AG08396 (cell line): ENCODE measurements at regions not wholly inside any gene's neighbourhood (a gene's known extent, or its start where the extent isn't known, plus 50 kb on each side); places are given as distances from the start of the nearest gene placed in this dataset.

Experiments
- DNase-seq: peaks from one replicate; pipeline ENCODE4 v3.0.0; 2012; ENCODE audit warnings: low spot score, mixed read lengths

DNA sequence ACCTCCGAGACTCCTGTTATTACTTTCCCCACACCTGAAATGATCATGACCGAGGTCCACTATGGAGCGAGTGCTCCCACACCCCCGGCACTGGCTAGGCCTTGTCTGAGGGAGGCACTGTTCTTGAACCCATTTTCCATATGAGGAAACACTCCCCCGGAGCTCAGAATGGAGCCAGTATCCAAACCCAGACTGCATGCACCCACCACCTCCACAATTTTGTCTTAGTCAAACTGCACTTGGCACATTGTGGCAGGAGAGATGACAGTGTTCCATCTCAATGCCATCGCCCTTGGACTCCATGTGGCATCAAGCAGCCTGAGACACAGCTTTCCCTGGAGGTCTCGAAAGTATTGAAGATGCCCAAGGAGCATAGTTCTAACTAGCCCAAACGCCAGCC, 154.1 kb downstream of the NUP210 start:
- DNase-seq, result no peak

DNA sequence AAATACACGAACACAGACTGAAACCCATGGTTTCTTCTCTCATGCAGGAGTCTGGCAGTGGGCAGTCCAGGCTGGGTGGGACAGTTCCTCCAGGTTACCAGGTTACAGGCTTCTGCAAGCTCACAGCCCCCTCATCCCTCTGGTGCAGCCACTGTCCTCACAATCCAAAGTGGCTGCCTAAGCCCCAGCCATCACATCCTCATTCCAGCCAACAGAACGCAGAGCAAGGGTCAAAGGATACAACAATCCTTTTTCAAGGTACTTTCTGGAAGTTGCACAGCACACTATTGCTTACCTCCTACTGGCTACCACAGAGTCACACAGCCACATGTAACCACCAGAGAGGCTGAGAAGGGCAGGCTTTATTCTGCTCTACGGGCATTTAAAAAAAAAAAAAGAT, 154.6 kb downstream of the NUP210 start:
- DNase-seq, result no peak

DNA sequence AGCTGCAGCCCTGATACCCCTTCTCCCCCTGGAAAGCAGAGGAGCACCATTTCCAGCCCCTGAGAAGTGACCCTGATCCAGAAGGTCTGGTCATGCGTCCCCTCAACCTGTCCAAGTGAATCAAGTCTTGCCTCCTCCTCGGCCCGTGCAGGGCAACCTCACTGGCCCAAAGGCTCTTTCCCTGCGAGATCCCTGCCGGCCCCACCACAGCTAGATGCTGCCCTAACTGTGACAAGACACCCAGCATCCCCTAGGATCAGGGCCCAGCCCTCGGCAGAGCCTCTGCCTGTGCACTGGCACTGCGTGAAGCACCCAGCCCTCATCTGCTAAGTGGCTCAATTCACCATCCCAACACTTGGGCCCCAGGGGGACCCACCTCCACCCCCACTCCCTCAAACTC, 155.1 kb downstream of the NUP210 start:
- DNase-seq, result no peak

DNA sequence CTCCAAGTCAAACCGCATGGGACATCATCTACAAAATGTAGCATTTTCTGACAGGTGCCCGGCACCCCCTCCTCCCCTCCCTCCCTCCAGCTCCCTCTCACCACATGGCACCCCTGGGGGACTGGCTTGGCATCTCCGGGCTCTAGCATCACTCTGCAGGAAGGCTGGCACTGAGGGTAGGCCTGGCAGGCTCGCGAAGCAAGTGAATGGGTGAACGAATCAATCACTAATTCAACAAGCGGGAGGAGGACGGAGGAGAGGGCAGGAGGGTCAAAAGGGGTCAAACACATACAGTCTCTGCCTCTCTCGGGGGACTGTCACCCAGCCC, 155.7 kb downstream of the NUP210 start:
- DNase-seq, result no peak

DNA sequence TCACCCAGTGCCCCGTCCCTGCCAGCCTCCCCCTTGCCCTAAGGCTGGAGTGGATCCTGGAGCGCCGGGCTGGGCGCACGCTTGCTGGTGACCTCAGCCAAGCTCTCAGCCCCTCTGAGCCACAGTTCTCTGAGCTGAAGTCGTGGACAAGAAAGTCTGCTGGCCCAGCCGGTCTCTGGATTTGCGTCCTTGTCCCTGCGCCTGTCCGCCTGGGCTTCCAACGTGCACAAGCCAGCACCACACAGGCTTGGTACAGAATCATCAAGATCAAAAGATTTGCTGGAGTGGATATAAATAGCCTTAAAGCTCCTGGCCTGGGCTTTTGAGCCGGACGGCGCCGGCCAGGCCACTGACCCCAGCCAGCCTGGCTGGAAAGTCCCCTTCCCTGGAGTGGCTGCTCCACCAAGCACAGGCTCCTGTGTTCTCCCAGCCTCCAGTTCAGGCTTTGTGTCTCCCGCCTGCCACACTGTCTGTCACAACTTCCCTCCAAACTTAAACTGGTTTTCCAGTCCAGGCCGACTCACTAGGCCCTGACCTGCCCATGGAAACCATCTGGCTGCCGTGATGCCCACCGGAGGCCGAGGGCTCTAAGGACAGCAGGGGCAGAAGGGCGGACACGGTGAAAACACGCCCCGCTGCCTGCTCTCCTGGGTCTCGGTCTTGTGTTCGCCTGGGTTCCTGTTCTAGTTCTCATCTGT, 156.2 kb downstream of the NUP210 start:
- DNase-seq, result no peak

DNA sequence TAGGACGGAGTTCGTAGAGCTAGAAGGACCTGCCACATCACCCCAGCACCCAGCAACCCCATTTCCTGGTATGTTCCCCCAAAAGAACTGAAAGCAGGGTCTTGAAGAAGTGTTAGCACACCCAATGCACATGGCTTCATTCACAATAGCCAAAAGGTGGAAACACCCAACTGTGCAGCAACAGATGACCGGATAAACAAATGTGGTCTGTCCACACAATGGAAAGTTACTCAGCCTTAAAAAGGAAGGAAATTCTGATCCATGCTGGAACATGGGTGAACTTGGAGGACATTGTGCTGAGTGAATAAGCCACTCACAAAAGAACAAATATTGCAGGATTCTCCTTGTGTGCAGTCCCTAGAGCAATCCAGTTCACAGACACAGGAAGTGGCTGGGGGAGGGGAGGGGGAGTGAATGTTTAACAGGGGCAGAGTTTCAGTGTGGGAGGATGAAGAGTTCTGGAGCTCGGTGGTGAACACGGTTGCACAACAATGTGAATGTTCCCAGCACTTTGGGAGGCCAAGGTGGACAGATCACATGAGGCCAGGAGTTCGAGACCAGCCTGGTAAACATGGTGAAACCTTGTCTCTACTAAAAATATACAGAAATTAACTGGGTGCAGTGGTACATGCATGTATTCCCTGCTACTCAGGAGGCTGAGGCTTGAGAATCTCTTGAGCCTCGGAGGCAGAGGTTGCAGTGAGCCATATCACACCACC, 157.5 kb downstream of the NUP210 start:
- DNase-seq, result no peak

DNA sequence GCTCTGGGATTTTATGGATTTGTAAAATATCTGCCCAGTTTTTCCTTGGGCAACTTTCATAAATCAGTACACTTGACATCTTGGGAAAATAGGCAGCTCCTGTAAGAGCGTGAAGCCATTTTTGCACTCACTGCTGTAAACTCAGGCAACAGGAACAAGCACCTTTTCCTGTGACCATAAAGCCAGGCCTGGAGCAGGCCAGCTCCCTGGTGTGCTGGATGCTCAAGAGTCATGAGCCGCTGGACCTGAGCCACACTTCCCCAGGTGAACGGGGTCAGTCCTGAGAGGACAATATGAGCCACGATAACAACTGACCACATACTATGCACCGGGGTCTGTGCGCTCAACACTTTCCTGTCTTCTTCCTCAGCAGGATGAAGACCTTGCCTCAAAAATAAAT, 158.2 kb downstream of the NUP210 start:
- DNase-seq, result no peak

DNA sequence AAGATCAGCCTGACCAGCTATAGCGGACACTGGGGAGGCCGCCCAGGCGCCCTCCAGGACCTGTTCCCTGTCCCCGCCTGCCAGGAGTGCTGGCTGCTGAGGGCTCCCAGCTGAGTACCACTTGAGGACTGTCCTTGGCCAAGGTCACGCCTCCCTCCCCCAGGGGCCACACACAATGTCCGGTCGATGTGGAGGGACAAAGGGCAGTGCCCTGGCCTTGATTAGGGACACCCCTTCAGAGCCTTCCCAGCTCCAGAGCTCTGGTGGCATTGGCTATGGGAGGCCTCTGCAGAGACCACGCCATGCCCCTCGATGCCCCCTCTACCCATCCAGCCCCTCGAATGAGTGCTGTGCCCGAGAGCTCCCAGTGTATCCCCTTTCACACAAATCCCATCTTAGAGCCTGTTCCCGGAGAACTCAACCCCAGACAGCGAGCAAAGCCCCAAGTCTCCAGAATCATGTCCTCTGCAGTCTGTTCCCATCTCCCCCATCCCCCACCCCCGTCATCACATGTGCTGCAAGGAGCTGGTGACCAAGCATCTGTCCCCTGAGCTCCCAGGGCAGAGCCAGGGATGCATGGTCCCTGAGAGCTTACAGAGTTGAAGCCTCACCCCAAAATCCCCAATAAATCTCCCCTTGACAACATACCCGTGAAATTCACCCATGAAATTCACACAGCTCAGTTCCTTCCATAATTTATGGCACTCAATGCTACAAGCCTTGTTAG, 158.9 kb downstream of the NUP210 start:
- no peak for DNase-seq

DNA sequence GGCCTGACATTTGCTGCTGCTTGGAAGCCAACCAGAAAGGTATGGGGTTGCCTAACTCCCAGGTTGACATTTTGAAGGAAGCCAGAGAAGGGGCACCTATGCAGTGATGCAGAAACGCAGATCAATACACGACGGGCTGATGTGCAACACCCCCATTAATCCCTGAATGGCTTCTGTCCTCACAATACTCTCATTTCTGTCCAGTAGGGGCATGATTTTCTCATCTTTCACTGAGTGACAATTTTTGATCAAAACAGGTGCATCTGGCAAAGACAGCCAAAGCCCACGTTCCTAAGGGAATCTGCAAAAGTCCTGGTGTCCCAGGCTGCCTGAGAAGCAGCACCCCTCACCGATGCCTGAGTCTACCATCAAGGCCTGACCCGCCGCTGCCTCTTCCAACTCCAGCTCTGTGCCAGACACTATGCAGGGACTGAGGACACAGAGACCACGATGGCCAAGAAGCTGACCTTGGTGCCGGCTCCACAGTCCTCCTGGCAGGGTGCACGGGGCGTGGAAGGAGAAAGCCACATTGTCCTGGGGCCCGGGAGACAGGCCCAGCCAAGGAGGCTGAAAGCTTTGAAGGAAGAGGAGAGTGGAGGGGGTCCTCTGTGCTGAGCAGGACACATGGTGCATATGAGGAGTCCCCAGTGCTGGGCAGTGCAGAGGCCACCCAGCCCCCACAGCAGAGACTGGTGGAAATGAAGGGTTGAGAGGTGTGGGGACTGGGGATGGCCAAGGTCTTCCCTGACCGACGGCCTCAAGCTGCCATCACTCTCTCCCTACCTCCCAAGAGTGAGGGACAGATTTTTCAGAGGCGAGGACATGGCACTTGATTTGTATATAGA, 159.6 kb downstream of the NUP210 start:
- no peak for DNase-seq

DNA sequence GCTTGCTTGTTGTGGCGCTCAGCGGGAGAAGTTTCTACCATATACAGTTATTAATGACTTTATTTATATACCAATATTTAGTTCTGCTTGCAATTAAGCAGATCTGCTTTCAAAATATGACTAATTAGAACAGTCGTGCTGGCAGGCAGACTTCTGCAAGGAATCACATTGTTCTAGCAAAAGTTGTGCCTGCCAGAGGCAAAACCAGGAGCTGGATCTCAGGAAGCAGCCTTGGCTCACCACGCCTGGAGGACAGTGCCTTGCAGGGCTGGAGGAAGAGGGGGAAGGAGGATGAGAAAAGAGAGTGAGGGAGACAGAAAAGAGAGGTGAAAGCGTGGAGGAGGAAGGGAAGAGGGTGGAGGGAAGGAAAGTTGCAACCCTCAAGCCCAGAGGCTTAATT, 160.3 kb downstream of the NUP210 start:
- DNase-seq, result no peak

DNA sequence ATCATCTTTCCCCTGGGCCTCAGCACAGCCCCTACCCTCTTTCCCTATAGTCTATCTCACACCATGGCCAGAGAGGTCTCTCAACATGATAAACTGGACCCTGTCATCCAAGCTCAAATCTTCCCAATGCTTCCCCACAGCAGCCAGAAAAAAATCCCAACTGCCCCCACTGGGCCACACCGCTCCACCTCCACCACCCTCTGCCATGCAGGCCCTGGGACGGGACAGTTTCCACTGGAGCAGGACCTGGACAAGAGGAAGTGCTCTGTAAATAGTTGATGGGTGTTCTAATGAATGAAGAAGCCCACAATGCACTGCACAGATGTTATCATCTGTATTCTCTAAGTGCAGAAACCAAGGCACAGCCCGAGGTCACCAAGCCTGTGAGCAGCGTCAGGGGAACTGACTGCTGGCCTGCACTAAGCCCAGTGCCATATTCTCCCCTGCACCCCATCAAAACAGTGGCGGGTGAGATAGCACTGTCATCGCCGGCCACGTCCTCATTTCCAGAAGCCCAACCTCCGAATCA, 161.1 kb downstream of the NUP210 start:
- DNase-seq, result no peak

DNA sequence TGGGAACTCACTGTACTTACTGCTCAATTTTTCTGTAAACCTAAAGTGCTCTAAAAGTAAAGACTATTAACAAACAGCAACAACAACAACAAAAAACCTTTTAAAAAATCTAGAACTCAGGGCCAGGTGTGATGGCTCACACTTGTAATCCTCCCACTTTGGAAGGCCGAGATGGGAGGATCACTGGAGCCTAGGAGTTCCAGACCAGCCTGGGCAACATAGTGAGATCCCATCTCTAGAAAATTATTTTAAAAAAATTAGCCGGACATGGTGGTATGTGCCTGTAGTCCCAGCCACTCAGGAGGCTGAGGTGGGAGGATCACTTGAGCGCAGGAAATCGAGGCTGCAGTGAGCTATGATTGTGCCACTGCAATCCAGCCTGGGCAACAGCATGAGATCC, 161.8 kb downstream of the NUP210 start:
- DNase-seq, result no peak

DNA sequence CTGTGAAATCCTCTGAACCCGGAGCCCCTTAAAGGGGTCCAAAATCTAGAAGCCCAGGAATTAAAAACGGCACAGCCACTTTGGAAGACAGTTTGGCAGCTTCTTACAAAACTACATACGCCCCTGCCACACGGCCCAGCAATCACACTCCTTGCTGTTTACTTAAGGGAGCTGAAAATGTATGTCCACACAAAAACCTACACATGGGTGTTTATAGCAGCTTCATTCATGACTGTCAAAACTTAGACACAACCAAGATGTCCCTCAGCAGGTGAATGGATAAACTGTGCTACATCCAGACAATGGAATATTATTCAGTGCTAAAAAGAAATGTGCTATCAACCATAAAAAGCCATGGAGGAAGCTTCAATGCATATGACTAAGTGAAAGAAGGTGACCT, 162.5 kb downstream of the NUP210 start:
- DNase-seq, result no peak

DNA sequence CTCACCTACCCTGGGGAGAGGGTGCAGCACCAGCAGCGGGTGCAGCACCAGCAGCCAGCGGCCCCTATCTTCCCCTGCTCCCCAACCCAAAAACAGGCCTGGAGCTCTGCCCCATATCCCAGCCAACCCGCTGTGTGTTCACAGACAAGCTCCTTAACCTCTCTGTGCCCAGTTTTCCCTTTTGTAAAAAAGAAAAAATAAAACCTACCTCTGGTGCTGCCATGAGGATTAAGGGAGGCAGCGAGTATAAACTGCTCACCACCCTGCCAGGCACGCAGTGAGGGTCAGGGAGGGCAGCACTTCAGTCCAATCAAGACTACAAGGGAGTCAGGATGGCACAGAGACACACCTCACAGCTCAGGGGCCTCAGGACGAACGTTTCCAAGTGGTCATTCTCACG, 163.3 kb downstream of the NUP210 start:
- no peak for DNase-seq

DNA sequence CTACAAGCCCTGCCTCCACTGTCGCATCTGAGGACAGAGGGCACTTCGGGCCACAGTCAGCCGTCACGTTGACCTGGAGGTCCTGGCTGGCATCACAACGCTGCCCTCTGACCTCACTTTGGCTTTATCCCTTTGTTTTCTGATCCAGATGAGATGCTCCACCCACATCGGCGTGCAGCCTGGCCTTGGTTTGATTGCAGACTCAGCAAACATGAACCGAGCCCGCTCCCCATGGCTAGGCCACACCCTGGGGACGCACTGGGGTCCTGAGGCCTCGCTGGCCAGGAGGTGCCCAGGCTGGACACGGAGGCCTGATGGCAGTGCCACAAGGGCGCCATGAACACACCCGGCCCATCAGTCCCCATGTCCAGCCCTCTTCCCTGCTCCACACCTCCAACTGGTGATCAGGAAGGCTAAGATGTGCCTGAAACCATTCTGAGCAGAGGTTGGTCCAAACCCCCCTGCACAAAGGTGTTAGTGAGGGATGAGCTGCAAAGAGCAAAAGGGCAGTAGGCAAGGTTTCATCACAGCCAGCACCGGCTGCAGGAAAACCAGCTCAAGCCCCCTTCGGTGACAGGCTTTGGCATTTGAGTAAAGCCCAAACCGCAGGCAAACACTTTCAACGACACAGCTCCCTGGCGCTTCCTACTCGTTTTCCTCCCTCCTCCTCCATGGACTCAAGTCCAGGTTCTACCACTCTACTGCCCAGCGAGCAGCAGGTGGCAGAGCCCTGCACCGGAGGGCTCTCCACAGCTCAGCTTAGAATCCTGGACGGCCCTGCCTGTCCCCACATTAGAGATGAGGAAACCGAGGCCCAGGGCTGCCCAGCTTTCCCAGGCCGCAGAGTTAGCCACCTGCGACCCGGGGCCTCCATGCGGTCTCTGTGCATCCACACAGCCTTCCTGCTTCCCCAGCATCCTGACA, 165.8 kb downstream of the NUP210 start:
- no peak for DNase-seq

DNA sequence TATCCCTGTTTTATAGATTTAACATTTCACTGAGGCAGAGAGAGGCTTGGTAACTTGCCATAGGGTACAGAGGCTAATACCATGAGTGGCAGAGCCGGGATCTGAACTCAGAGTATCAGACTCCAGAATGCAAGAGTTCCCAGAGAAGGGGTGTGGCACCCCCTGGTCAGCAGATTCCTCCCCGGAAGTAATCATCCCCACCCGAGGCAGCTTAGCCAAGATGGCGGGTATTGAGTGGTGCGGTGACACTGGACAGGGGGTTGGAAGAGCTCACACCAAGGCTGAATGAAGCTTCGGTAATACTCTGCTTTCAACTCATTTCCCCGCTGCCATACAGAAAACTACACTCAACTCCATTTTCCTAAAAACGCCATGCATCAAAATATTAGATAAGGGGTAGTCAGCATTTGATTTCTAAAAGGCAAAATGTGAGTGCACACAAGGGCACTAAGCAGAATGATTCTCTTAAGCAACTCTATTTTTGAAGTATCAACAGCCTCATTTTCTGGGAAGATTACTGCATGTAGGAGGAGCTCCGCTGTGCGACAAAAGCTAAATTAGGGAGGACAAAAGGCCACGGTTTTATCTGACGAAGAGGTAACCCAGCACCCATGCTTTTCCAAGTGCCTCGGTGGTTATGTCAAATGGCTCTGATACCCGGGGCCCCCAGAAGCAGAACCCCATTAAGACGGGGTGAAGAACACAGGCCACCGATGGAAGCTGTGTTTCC, 166.7 kb downstream of the NUP210 start:
- no peak for DNase-seq

DNA sequence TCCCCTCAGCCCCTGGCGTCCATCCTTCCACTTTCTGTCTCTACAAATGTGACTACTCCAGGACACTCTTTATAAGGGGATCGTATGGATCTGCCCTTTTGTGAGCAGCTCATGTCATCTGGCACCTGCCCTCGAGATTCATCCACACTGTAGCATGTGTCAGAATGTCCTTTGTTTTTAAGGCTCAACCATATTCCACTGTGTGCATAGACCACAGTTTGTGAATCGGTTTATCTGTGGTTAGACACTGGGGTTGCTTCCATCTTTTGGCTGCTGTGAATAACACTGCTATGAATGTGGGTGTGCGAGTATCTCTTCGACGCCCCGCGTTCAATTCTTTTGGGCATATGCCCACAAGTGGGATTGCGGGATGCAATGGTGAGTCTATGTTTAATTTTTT, 167.9 kb downstream of the NUP210 start:
- DNase-seq, result no peak

DNA sequence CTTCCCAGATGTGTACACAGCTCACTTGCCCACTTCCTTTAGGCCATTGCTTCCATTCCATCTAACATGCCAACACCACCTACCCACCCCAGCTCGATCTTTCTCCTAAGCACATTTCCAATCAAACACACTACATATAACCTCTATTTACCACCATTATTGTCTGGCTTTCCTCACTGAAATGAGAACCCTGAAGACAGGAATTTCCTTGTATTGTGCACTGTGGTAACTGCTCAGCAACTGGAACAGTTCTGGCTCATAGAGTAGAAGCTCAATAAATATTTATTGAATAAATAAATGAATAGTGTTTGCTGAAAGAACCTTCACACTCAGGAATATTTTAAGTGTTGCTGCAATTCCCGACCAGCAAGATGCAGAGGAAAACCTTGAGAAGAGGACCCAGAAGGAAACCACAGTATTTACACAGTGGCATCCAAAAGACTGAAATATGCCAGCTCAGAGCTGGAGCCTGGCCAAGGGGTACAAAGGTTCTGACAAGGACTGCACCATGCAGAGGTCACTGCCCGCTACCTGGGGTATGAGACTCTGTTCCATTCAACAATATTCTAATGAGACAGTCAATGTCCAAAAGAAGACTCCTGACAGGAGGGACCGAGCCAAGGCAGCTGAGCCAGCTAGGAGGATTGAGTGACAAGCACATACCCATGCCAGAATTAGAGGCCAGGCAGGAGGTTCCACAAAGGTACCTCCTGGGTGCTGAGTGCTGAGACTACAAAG, 168.8 kb downstream of the NUP210 start:
- DNase-seq, result no peak

DNA sequence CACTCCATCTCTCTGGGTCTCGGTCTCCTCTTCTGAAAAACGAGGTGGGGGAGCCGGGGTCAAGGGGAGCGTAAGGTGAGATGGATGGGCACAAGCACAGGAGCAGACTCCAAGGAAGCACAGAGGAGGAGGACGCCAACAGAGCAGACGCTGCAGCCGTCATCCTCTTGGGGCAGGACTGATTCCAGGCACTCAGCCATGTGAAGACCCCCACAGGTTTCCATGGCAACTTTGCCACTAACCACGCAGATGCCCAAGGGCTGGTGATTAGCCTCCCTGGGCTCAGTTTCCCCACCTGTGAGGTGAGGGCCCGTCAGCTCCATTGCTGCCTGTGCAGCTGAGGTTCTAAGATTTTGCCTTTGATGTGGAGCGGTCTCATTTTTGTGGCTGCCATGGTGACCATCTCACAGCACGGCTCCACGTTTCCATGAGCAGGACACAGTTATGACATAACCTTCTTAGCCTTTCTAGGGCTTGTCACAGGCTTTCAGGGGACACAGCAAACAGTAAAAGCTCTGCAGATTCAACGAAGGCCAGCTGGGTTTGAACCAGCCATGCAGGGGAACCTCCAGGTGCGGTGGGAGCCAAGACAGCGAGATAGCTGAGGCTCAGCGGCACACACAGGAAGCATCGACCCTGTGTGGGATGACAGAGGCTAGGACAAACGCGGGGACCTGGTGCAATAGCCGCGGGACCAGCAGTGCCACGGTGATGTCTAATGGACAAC, 170.3 kb downstream of the NUP210 start:
- DNase-seq, result no peak
